Ovary (tissue), 7 donors: ENCODE measurements at regions not wholly inside any gene's neighbourhood (a gene's known extent, or its start where the extent isn't known, plus 50 kb on each side); places are given as distances from the start of the nearest gene placed in this dataset.

Experiments used
- DNase-seq, 5 donors: peaks; one replicate each; pipeline ENCODE4 v3.0.0-alpha.2; 2019 to 2020
- H3K27ac ChIP-seq, 2 donors: fragments of 200-600 bp; one replicate each; pipeline versions ENCODE4 v1.5.1 to v1.8.0; 2019 to 2022
- H3K27me3 ChIP-seq: fragments of 200-600 bp; one replicate; pipeline ENCODE4 v1.8.0; 2022
- H3K36me3 ChIP-seq: fragments of 200-600 bp; sonication (generic); one replicate; pipeline ENCODE4 v1.5.1; 2019
- H3K4me1 ChIP-seq: one replicate; pipeline ENCODE4 v1.8.1; 2013; ENCODE audit warnings: mild to moderate bottlenecking, moderate library complexity; ENCODE audit not compliant: insufficient read depth
- H3K4me3 ChIP-seq: fragments of 200-600 bp; sonication (generic); one replicate; pipeline ENCODE4 v1.5.1; 2017
- H3K9me3 ChIP-seq, 2 donors: fragments of 200-600 bp in 1 of 2; sonication (generic) in 1 of 2; one replicate each; pipeline versions ENCODE4 v1.5.1 to v1.8.1; 2013 to 2019; ENCODE audit warnings: mild to moderate bottlenecking in 1 of 2, moderate library complexity in 1 of 2
- EP300 ChIP-seq: sonication (generic); formaldehyde crosslinking; IDR thresholded peaks from one replicate; pipeline ENCODE4 v1.6.1; 2017; ENCODE audit warnings: antibody characterized with exemption
- POLR2A ChIP-seq: fragments of 450-650 bp; IDR thresholded peaks from one replicate; pipeline ENCODE4 v1.6.1; 2017; ENCODE audit warnings: antibody characterized with exemption, mild to moderate bottlenecking, moderate library complexity
- WGBS, 3 donors: extraction: QIAGEN DNeasy Blood & Tissue Kit in 1 of 3; methylation state at CpG; one replicate each; pipeline versions ENCODE4 v1.1.5 to v1.1.7; 2013 to 2017; 5-methylcytosine and 5-hydroxymethylcytosine counted together
- intact Hi-C, 4 donors: fragments of 100-400 bp; cut with DNase I; formaldehyde crosslinking; loops; one replicate each; pipeline versions ENCODE4 v1.11.0 to v1.15.1; 2022 to 2023
- TF ChIP-seq, protein P1 (sequence below), 3 donors: fragments of 450-650 bp in 2 of 3; fragments of 200-600 bp in 1 of 3; IDR thresholded peaks; one replicate each; pipeline versions ENCODE4 v1.5.1 to v1.8.0; 2016 to 2022; ENCODE audit warnings: antibody characterized with exemption in 3 of 3, mild to moderate bottlenecking in 1 of 3
- donor health status: DM: no; HTN: no; CAD: no; lungs with moderate emphysema.
- donor health status: DM: no; HTN: no; CAD: no.
- donor health status: Bipolar disorder and iron deficiency.
- donor health status: DM: no; HTN: no; CAD: no.
- donor health status: DM: yes; HTN: yes; CAD: no.

DNA sequence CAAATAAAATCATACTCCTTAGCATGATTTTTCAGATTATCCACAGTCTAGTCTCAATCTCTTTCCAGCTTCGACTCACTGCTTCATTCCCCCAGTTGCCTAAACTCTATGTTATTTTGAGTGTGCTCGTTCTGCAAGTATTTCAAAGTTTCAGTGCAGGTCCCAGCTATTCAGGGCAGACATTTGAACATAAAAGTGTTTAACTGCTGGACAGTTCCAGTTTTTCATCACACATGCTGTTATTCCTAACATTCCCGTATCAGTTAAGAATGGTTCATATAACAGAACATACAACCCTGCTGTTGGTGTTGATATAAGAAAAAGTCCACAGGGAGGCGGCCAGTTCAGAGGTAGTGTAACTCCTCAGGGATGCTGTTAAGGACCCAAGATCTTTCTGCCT, 113.3 kb downstream of the SLIT2 start:
- Histone ChIP-seq H3K4me1 (no peaks in the 10 kb centered on the region), H3K27me3 (no peaks in the 10 kb centered on the region), H3K27ac (no peak overlapping the region), H3K9me3 (no peaks in the 10 kb centered on the region), H3K36me3 (no peaks in the 10 kb centered on the region), H3K4me3 (no peak overlapping the region)
- WGBS, 3 donors: 65 to 78% (median 77%) methylated on average over 4 of the region's 4 CpGs
- TF ChIP-seq, protein P1, sequence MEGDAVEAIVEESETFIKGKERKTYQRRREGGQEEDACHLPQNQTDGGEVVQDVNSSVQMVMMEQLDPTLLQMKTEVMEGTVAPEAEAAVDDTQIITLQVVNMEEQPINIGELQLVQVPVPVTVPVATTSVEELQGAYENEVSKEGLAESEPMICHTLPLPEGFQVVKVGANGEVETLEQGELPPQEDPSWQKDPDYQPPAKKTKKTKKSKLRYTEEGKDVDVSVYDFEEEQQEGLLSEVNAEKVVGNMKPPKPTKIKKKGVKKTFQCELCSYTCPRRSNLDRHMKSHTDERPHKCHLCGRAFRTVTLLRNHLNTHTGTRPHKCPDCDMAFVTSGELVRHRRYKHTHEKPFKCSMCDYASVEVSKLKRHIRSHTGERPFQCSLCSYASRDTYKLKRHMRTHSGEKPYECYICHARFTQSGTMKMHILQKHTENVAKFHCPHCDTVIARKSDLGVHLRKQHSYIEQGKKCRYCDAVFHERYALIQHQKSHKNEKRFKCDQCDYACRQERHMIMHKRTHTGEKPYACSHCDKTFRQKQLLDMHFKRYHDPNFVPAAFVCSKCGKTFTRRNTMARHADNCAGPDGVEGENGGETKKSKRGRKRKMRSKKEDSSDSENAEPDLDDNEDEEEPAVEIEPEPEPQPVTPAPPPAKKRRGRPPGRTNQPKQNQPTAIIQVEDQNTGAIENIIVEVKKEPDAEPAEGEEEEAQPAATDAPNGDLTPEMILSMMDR (IDR thresholded peaks at IDR 0.05): no peak
- TF ChIP-seq POLR2A: no peak
- no peak for TF ChIP-seq EP300
- intact Hi-C loops: no loop called here
- DNase-seq: no peak

DNA sequence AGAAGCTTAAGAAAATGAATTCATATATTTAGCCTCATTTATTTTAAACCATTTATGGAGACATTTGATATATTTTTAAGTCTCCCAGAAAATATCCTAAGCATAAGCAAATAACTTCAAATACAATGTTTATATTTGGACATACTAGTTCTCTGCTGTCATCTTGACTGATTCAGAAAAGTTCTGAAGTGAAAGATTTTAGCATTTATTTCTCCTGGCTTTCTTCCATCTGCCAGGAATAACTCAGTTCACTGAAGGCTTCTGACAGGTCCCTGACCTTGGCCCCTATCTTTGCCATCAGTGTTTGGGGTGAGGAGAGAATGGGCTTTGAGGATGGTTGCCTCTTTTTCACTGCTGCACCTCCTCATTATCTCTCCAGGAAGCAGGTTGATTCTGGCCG, 115.7 kb downstream of the SLIT2 start:
- DNase-seq: no peak
- Histone ChIP-seq H3K4me1 (no peaks in the 10 kb centered on the region), H3K27ac (no peak overlapping the region), H3K4me3 (no peak overlapping the region), H3K27me3 (no peaks in the 10 kb centered on the region), H3K9me3 (no peaks in the 10 kb centered on the region), H3K36me3 (no peaks in the 10 kb centered on the region)
- intact Hi-C loops: no loop called here
- TF ChIP-seq, protein P1 (IDR thresholded peaks at IDR 0.05): no peak
- TF ChIP-seq POLR2A: no peak
- no peak for TF ChIP-seq EP300
- WGBS, 3 donors: 65 to 70% (median 67%) methylated on average over 1 of the region's 1 CpG

DNA sequence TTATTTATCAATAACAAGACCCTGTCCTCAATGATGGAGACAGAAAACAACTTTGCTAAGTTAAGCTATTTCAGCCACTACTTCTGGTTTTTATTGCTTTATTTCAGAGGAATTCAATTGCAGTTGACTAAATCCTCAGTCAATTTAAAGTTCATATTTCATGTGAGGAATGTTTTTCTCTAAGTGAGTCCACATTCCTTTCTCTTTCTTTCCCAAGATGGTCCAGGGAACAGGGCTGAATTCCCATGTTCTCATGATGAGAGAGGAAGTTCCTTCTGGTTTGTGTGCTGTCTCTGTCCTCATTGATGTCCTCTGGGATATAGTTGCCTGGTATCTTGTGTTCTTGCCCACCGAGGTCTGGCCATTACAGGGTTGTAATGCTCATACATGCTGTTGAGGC, 117.2 kb downstream of the SLIT2 start:
- Histone ChIP-seq H3K4me1 (no peaks in the 10 kb centered on the region), H3K36me3 (no peaks in the 10 kb centered on the region), H3K4me3 (no peak overlapping the region), H3K9me3 (no peaks in the 10 kb centered on the region), H3K27me3 (no peaks in the 10 kb centered on the region), H3K27ac (no peak overlapping the region)
- intact Hi-C loops: no loop called here
- DNase-seq: no peak
- TF ChIP-seq POLR2A: no peak
- no peak for TF ChIP-seq EP300
- TF ChIP-seq, protein P1 (IDR thresholded peaks at IDR 0.05): no peak
- 70 to 89% (median 81%) methylated on average over 1 of the region's 1 CpG for WGBS, 3 donors

DNA sequence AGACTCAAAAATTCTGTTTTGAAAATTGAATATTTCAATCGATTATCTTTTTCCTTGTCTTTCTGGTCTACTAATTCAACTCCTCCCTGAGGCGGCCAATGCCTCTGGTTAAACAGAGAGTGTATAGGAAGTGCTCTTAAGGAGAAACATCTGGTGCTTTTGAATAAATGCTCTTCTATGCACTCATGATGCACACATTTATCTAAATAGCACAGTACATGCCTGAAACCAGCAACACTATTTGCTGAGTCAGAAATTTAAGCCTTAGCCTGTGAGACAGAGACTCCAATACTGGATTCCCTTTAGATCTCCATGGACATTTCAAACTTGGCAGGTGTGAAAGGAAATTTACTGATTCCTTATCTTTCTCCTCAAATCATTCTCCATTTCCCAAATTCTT, 118.6 kb downstream of the SLIT2 start:
- TF ChIP-seq EP300: no peak
- H3K36me3 ChIP-seq: no peaks in the 10 kb centered on the region
- H3K9me3 ChIP-seq: no peaks in the 10 kb centered on the region
- no peaks in the 10 kb centered on the region for H3K4me1 ChIP-seq
- H3K4me3 ChIP-seq: no peak overlapping the region
- no peaks in the 10 kb centered on the region for H3K27me3 ChIP-seq
- intact Hi-C loops: no loop called here
- no peak overlapping the region for H3K27ac ChIP-seq
- 53 to 62% (median 55%) methylated on average over 2 of the region's 2 CpGs for WGBS, 3 donors
- DNase-seq: no peak

DNA sequence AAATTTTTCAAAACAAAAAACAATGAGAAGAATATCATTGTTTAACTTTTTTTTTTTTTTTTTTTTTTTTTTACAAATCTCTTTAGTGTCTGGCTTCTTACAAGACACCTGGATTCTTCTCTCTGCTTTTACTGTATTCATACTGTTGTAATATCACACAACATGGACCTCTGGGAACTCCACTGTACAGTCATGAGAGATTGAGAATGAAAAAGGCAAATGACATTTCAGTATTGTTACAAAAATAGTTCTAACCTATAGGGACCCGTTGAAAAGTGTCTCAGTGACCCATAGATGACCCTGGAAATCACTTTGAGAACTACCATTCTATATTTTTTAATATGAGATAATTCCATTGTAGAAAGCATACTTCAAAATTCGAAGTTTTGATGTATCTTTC, 124.4 kb downstream of the SLIT2 start:
- TF ChIP-seq EP300 (no peak), POLR2A (no peak)
- TF ChIP-seq, protein P1 (IDR thresholded peaks at IDR 0.05): no peak
- intact Hi-C loops: no loop called here
- no peaks in the 10 kb centered on the region for H3K4me1 ChIP-seq
- no peak overlapping the region for H3K4me3 ChIP-seq
- WGBS, 3 donors: 77 to 87% (median 77%) methylated on average over 2 of the region's 2 CpGs
- H3K27ac ChIP-seq: no peak overlapping the region
- no peaks in the 10 kb centered on the region for H3K27me3 ChIP-seq
- H3K36me3 ChIP-seq: no peaks in the 10 kb centered on the region
- no peaks in the 10 kb centered on the region for H3K9me3 ChIP-seq
- DNase-seq: no peak
